ENCODE measurements at regions not wholly inside any gene's neighbourhood (a gene's known extent, or its start where the extent isn't known, plus 50 kb on each side); places are given as distances from the start of the nearest gene placed in this dataset.

DNA sequence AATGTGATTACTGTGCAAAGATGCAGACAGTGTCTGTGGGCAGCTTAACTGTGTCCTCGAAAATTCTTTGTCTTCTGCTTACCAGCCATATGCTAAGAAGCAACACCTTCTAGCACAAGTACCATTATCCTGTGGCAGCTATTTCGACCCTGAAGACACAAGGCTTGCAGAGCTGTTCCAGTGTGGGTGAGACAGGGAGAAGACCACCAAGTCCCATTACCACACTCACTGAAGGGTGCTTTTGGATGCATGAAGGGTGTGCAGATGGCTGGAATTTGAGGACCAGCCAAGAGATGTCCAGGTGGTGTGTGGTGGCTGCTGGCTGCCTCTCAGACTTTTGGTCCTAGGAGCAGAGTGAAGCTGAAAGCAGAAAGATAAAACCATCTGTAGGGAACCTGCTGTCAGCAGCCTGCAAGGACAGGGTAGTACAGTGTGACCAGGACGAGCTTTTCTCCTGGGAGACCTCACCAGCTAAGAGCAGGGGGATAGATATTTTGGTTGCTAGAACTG, 161.8 kb downstream of the ICE1 start:
- peaks cover 3% of the 10 kb centered on the region for H3K27me3 Mint-ChIP-seq (ENCODE audit: low read depth)
- H3K9me3 Mint-ChIP-seq, result no peaks in the 10 kb centered on the region
- H3K4me1 Mint-ChIP-seq (ENCODE audit: low read depth), result no peaks in the 10 kb centered on the region
- DNase-seq (ENCODE audit: low spot score), result no peak
- no peak overlapping the region for H3K4me3 Mint-ChIP-seq
- H3K36me3 Mint-ChIP-seq (ENCODE audit: low read depth), result no peaks in the 10 kb centered on the region
- no peak overlapping the region for H3K27ac Mint-ChIP-seq

DNA sequence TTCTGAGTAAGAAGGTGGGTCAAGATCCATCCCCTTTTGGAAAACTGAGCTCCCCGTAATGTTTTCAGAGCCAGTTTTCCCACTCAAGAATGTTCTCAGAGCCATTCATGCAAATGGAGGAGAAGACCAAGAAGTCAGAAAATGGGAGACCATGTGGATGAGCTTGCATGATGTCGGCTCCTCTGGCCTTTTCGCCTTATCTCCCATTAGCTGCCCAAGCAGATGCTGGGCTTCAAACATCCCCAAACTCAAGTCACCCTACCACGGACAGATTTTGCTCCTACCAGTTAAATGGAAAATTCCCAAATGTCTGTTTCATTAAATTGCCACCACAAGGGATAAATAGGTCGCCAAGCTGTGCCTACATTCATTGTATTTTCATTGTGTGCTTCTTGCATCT, 161.4 kb downstream of the ICE1 start:
- no peaks in the 10 kb centered on the region for H3K36me3 Mint-ChIP-seq (ENCODE audit: low read depth)
- H3K4me1 Mint-ChIP-seq (ENCODE audit: low read depth), result no peaks in the 10 kb centered on the region
- peaks cover 3% of the 10 kb centered on the region for H3K27me3 Mint-ChIP-seq (ENCODE audit: low read depth)
- no peak for DNase-seq (ENCODE audit: low spot score)
- H3K4me3 Mint-ChIP-seq, result no peak overlapping the region
- no peak overlapping the region for H3K27ac Mint-ChIP-seq
- no peaks in the 10 kb centered on the region for H3K9me3 Mint-ChIP-seq

DNA sequence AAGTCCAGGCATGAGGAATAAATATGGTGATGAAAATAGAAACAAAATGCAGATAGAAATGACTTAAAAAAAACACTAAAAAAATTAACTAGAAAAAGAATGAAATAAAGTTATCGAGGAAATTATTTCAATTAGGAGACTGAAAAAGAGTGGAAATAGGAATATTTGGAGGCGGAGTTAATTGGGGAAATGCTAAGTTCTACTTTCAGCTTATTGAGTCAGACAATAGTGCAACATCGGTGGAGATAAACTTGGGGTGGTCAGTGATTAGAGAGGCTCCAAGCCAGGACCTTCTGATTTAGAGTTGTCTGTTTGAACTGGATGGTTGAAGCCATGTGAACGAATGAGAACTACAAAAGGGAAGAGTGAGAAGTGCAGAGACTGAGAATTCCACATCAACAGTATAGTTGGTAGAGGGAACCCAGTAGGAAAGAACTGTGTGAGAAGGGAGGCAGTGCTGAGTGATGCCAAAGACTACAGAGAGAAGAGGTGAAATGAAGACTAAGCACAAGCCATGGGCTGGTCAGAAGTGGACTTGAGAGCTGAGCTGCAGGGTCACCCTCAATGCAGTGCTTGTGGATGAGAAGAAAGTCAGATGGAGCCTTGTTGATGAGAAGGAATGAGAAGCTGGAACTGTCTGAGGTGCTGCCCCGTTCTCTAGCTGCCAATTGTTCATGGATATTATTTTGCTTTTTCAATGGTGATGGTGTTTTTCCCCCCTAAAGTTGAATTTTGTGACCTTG, 160.7 kb downstream of the ICE1 start:
- no peaks in the 10 kb centered on the region for H3K36me3 Mint-ChIP-seq (ENCODE audit: low read depth)
- no peaks in the 10 kb centered on the region for H3K4me1 Mint-ChIP-seq (ENCODE audit: low read depth)
- DNase-seq (ENCODE audit: low spot score), result no peak
- H3K4me3 Mint-ChIP-seq, result no peak overlapping the region
- no peak overlapping the region for H3K27ac Mint-ChIP-seq
- peaks cover 3% of the 10 kb centered on the region for H3K27me3 Mint-ChIP-seq (ENCODE audit: low read depth)
- H3K9me3 Mint-ChIP-seq, result no peaks in the 10 kb centered on the region

DNA sequence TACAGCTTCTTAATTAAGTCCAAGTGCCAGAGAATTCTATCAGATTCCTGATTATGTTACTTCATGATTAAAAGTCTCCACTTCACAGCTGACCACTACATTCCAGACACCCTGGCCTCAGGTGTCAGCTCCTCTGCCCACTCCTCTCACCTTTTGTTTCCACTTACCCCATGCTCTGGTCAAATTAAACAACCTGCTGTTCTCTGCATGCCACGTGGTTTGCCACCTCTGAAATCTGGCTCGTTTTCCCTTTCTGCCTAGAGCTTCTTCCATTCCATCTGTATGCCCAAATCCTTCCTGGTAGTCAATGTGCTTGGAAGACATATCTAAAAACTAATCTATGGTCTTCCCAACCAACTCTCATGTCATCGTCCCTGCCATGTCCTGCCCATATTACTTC, 158.6 kb downstream of the ICE1 start:
- H3K9me3 Mint-ChIP-seq, result no peaks in the 10 kb centered on the region
- no peak overlapping the region for H3K4me3 Mint-ChIP-seq
- H3K27me3 Mint-ChIP-seq (ENCODE audit: low read depth), result no peaks in the 10 kb centered on the region
- no peaks in the 10 kb centered on the region for H3K36me3 Mint-ChIP-seq (ENCODE audit: low read depth)
- DNase-seq (ENCODE audit: low spot score), result no peak
- no peak overlapping the region for H3K27ac Mint-ChIP-seq
- no peaks in the 10 kb centered on the region for H3K4me1 Mint-ChIP-seq (ENCODE audit: low read depth)

- H3K4me3 Mint-ChIP-seq, result no peak overlapping the region
- H3K4me1 Mint-ChIP-seq (ENCODE audit: low read depth), result no peaks in the 10 kb centered on the region
- no peak for DNase-seq (ENCODE audit: low spot score)
- no peaks in the 10 kb centered on the region for H3K27me3 Mint-ChIP-seq (ENCODE audit: low read depth)
- no peaks in the 10 kb centered on the region for H3K36me3 Mint-ChIP-seq (ENCODE audit: low read depth)
- H3K27ac Mint-ChIP-seq, result no peak overlapping the region
- H3K9me3 Mint-ChIP-seq, result no peaks in the 10 kb centered on the region
These were observed 154.3 kb downstream of the ICE1 start for GRCh38 chr5:5576744-5577143.

DNA sequence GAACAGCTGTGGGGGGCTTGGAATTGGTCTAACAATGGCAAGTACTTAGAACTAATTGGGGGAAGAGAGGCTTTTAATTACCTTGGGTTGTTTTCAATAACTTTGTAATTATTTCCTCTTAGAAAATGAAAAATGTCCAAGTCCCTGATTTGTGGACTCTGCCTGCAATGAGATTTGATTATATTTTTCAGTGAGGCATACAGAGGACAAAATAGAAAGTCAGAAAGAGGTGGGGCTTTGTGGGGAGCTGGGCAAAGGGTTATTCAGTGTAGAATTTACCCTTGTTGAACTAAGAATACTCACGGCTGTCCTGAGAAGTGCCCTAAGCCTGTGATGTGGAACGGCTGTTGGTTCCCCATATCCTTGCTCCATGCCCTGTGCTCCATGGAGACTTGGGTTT, 153.0 kb downstream of the ICE1 start:
- H3K36me3 Mint-ChIP-seq (ENCODE audit: low read depth), result no peaks in the 10 kb centered on the region
- no peak overlapping the region for H3K27ac Mint-ChIP-seq

DNA sequence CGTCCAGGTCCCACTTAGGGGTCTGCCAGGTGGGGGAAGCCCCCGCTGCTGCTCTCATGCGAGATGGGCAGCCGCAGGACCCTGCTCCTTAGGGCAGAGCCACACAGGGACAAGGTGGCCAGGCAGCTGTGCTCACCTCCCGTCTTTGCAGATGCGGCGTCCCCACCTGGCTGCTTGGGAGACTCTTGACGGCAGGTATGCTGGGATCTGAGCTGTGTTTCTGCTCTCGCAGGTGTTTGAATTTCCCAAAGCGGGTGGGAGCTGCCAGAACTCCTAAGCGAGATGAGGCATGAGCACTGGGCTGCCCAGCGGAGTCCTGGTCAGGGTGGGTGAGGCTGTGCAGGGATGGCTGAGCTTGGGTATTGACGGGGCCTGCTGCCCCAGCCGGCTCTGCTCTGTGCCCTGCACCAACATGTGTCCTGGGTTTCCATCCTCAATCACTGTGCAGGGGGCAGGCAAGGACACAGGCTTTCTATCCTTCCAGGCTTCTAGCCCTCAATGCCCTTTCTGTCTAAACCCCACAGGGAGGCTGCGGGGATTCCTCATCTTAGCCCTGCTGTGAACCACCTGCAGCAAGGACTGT, 151.4 kb downstream of the ICE1 start:
- no peaks in the 10 kb centered on the region for H3K4me1 Mint-ChIP-seq (ENCODE audit: low read depth)
- H3K27me3 Mint-ChIP-seq (ENCODE audit: low read depth), result no peaks in the 10 kb centered on the region
- no peak overlapping the region for H3K27ac Mint-ChIP-seq
- H3K9me3 Mint-ChIP-seq, result no peaks in the 10 kb centered on the region
- no peaks in the 10 kb centered on the region for H3K36me3 Mint-ChIP-seq (ENCODE audit: low read depth)
- no peak overlapping the region for H3K4me3 Mint-ChIP-seq
- no peak for DNase-seq (ENCODE audit: low spot score)

More for the DNA sequence above, 153.0 kb downstream of the ICE1 start:
- no peak for DNase-seq (ENCODE audit: low spot score)
- H3K4me3 Mint-ChIP-seq, result no peak overlapping the region
- no peaks in the 10 kb centered on the region for H3K27me3 Mint-ChIP-seq (ENCODE audit: low read depth)
- no peaks in the 10 kb centered on the region for H3K4me1 Mint-ChIP-seq (ENCODE audit: low read depth)
- H3K9me3 Mint-ChIP-seq, result no peaks in the 10 kb centered on the region

- H3K36me3 Mint-ChIP-seq (ENCODE audit: low read depth), result no peaks in the 10 kb centered on the region
- H3K4me3 Mint-ChIP-seq, result no peak overlapping the region
- H3K27me3 Mint-ChIP-seq (ENCODE audit: low read depth), result no peaks in the 10 kb centered on the region
- H3K4me1 Mint-ChIP-seq (ENCODE audit: low read depth), result no peaks in the 10 kb centered on the region
- no peak for DNase-seq (ENCODE audit: low spot score)
- H3K9me3 Mint-ChIP-seq, result no peaks in the 10 kb centered on the region
- H3K27ac Mint-ChIP-seq, result no peak overlapping the region
These were observed 150.7 kb downstream of the ICE1 start for GRCh38 chr5:5572976-5573797.

DNA sequence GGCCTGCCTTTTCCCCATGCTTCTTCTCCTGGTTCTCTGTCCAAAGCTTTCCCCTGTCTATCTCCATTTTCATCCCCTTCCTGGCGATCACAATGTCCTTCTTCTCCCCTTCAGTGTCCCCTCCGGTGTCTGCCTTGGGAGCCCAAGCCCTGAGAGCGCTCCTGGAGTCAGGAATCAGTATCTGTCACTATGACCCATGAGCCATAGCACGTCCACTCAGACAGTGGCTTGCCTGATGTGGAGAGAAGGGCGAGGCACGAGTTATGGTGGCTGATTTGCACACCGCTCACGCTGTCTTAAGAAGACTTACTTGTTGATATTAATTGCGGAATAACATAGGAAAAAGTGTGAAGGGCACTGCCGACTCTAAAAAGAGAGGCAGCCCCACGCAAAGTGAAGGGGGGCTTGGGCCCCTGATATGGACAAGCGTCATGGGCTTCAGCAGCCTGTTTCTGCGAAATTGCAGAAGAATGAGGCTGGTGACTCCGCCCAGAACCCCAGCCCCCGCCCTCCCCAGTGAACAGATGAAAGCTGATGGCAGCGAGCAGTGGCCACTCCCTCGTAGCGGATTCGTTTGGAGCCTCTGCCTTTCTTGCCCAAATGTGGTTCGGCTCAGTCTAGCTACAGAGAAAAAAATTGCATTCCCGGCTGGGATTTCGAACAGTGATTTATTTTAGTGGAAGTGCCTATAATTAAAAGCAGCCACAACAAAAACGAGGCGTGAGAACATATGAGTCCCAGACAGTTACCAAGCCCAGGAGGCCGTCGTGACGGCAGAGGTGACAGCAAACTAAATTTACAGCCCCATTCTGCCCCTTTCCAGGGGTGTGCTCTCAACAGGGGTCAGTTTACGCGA, 149.8 kb downstream of the ICE1 start:
- Mint-ChIP-seq H3K9me3 (no peaks in the 10 kb centered on the region), H3K4me1 (ENCODE audit: low read depth) (no peaks in the 10 kb centered on the region), H3K27me3 (ENCODE audit: low read depth) (no peaks in the 10 kb centered on the region), H3K36me3 (ENCODE audit: low read depth) (no peaks in the 10 kb centered on the region), H3K4me3 (no peak overlapping the region), H3K27ac (no peak overlapping the region)
- DNase-seq (ENCODE audit: low spot score), result no peak

- no peaks in the 10 kb centered on the region for H3K9me3 Mint-ChIP-seq
- H3K36me3 Mint-ChIP-seq (ENCODE audit: low read depth), result no peaks in the 10 kb centered on the region
- H3K4me3 Mint-ChIP-seq, result no peak overlapping the region
- no peak for DNase-seq (ENCODE audit: low spot score)
- H3K4me1 Mint-ChIP-seq (ENCODE audit: low read depth), result no peaks in the 10 kb centered on the region
- no peak overlapping the region for H3K27ac Mint-ChIP-seq
- no peaks in the 10 kb centered on the region for H3K27me3 Mint-ChIP-seq (ENCODE audit: low read depth)
These were observed 148.2 kb downstream of the ICE1 start for GRCh38 chr5:5570646-5571045.

GRCh38 chr5:5564898-5565297, 142.4 kb downstream of the ICE1 start:
- no peaks in the 10 kb centered on the region for H3K36me3 Mint-ChIP-seq (ENCODE audit: low read depth)
- H3K9me3 Mint-ChIP-seq, result no peaks in the 10 kb centered on the region
- H3K4me3 Mint-ChIP-seq, result no peak overlapping the region
- H3K4me1 Mint-ChIP-seq (ENCODE audit: low read depth), result no peaks in the 10 kb centered on the region
- no peak overlapping the region for H3K27ac Mint-ChIP-seq
- peaks cover 5% of the 10 kb centered on the region for H3K27me3 Mint-ChIP-seq (ENCODE audit: low read depth)
- DNase-seq (ENCODE audit: low spot score), result no peak

GRCh38 chr5:5560016-5560415, 137.5 kb downstream of the ICE1 start:
- Mint-ChIP-seq H3K4me1 (ENCODE audit: low read depth) (no peaks in the 10 kb centered on the region), H3K36me3 (ENCODE audit: low read depth) (no peaks in the 10 kb centered on the region), H3K4me3 (no peak overlapping the region), H3K9me3 (no peaks in the 10 kb centered on the region), H3K27me3 (ENCODE audit: low read depth) (peaks cover 5% of the 10 kb centered on the region), H3K27ac (no peak overlapping the region)
- no peak for DNase-seq (ENCODE audit: low spot score)

- H3K9me3 Mint-ChIP-seq, result no peaks in the 10 kb centered on the region
- H3K27me3 Mint-ChIP-seq (ENCODE audit: low read depth), result peaks cover 5% of the 10 kb centered on the region
- no peak overlapping the region for H3K27ac Mint-ChIP-seq
- no peaks in the 10 kb centered on the region for H3K4me1 Mint-ChIP-seq (ENCODE audit: low read depth)
- no peak overlapping the region for H3K4me3 Mint-ChIP-seq
- DNase-seq (ENCODE audit: low spot score), result no peak
- no peaks in the 10 kb centered on the region for H3K36me3 Mint-ChIP-seq (ENCODE audit: low read depth)
These were observed 136.4 kb downstream of the ICE1 start for GRCh38 chr5:5558638-5559527.
